ENCODE measurements at regions not wholly inside any gene's neighbourhood (a gene's known extent, or its start where the extent isn't known, plus 50 kb on each side); places are given as distances from the start of the nearest gene placed in this dataset.

DNA sequence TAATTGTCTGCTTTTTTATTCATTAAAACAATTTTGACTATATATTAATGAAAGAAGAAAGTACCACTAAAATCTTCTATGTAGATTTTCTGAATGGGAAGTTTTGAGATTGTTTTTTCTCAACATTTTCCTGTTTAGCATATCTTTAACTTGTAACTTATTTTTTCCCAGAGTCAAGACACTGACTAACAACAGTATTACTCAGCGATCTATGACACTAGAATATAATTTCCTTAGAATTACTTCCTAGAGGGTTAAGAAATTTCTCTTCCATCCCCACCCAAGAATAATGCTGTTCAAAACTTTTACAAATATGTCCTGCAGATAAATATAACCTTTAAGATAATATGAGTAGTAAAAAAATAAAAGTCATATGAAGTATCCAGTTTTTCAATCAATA is 218.2 kb upstream of the NR5A2 start:
- TF ChIP-seq RAD21 (CRISPR knock-in tag; IDR thresholded peaks at IDR 0.05) = no peak
- TF ChIP-seq, protein P1, sequence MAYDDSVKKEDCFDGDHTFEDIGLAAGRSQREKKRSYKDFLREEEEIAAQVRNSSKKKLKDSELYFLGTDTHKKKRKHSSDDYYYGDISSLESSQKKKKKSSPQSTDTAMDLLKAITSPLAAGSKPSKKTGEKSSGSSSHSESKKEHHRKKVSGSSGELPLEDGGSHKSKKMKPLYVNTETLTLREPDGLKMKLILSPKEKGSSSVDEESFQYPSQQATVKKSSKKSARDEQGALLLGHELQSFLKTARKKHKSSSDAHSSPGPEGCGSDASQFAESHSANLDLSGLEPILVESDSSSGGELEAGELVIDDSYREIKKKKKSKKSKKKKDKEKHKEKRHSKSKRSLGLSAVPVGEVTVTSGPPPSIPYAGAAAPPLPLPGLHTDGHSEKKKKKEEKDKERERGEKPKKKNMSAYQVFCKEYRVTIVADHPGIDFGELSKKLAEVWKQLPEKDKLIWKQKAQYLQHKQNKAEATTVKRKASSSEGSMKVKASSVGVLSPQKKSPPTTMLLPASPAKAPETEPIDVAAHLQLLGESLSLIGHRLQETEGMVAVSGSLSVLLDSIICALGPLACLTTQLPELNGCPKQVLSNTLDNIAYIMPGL (CRISPR knock-in tag; IDR thresholded peaks at IDR 0.05; ENCODE audit: borderline replicate concordance in 1 of 2, low read depth in 1 of 2) = no peak
- TF ChIP-seq, protein P2, sequence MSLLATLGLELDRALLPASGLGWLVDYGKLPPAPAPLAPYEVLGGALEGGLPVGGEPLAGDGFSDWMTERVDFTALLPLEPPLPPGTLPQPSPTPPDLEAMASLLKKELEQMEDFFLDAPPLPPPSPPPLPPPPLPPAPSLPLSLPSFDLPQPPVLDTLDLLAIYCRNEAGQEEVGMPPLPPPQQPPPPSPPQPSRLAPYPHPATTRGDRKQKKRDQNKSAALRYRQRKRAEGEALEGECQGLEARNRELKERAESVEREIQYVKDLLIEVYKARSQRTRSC (CRISPR knock-in tag; IDR thresholded peaks at IDR 0.05; ENCODE audit: low read depth) = no peak
- TF ChIP-seq MXI1 (IDR thresholded peaks at IDR 0.05; ENCODE audit: borderline replicate concordance, low read depth, low read length) = no peak
- TF ChIP-seq EZH2 (conservative IDR thresholded peaks at IDR 0.05; ENCODE audit: low read depth, low read length) = no peak
- TF ChIP-seq, protein P3, sequence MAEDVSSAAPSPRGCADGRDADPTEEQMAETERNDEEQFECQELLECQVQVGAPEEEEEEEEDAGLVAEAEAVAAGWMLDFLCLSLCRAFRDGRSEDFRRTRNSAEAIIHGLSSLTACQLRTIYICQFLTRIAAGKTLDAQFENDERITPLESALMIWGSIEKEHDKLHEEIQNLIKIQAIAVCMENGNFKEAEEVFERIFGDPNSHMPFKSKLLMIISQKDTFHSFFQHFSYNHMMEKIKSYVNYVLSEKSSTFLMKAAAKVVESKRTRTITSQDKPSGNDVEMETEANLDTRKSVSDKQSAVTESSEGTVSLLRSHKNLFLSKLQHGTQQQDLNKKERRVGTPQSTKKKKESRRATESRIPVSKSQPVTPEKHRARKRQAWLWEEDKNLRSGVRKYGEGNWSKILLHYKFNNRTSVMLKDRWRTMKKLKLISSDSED (CRISPR knock-in tag; IDR thresholded peaks at IDR 0.05) = no peak
- no peak for TF ChIP-seq IKZF4 (CRISPR knock-in tag; IDR thresholded peaks at IDR 0.05; ENCODE audit: borderline replicate concordance, low read depth, not compliant biosample characterization)
- no peak for TF ChIP-seq ZNF615 (CRISPR knock-in tag; IDR thresholded peaks at IDR 0.05; ENCODE audit: borderline replicate concordance)
- TF ChIP-seq SP2 (CRISPR knock-in tag; IDR thresholded peaks at IDR 0.05) = no peak
- TF ChIP-seq CBX2 (IDR thresholded peaks at IDR 0.05; ENCODE audit: low read depth, low read length) = no peak
- no peak for TF ChIP-seq CBX2 (CRISPR knock-in tag; IDR thresholded peaks at IDR 0.05; ENCODE audit: low read depth)
- TF ChIP-seq ARID2 (CRISPR knock-in tag; IDR thresholded peaks at IDR 0.05; ENCODE audit: borderline replicate concordance) = no peak
- no peak for TF ChIP-seq SRF (IDR thresholded peaks at IDR 0.05; ENCODE audit: low read depth, low read length)
- no peak for TF ChIP-seq HCFC1 (IDR thresholded peaks at IDR 0.05; ENCODE audit: low read depth, low read length)
- no peak for TF ChIP-seq RXRB (CRISPR knock-in tag; IDR thresholded peaks at IDR 0.05; ENCODE audit: borderline replicate concordance)
